K562 (cell line): ENCODE measurements at regions not wholly inside any gene's neighbourhood (a gene's known extent, or its start where the extent isn't known, plus 50 kb on each side); places are given as distances from the start of the nearest gene placed in this dataset.

Experiments
- ATAC-seq: fragments of 200-7000 bp; cut with Tn5 transposase; 3 replicates; pipeline ENCODE4 v1.9.1; 2020; ENCODE audit warnings: moderate library complexity
- BruUV-seq: library from RNA; stranded (reverse); fragments of 400-500 nt; replicated peaks from 2 replicates; lab custom pipeline; 2021; lab: Mats Ljungman, UMichigan
- CTCF ChIA-PET: fragments of 300-600 bp; formaldehyde crosslinking; extraction: SDS; loops from one replicate; lab custom pipeline; 2021; ENCODE audit warnings: low intra/inter-chr PET ratio; lab: Yijun Ruan, JAX
- POLR2A ChIA-PET: fragments of 300-600, 350-650 bp; sonication (Branson Sonifier 250); formaldehyde crosslinking; extraction: SDS; loops from one replicate; lab custom pipeline; 2021; ENCODE audit warnings: antibody characterized with exemption, inconsistent platforms; lab: Yijun Ruan, JAX
- DNase-seq, 4 experiments: peaks; one replicate each; pipeline versions ENCODE4 v3.0.0 to v3.0.0-alpha.2; 2011 to 2018; ENCODE audit warnings: low spot score in 3 of 4, mixed read lengths in 3 of 4; ENCODE audit errors: extremely low read depth in 1 of 4
- FAIRE-seq: peaks from 2 replicates; lab custom pipeline; 2011; peaks lifted over from hg19 to GRCh38; lab: Jason Lieb, UNC
- H2AFZ ChIP-seq: 2 replicates; pipeline ENCODE4 v1.6.0; 2011; ENCODE audit warnings: low read depth, low read length, control low read depth, inconsistent platforms
- H3K27ac ChIP-seq: fragments of 200-600 bp; 3 replicates; pipeline ENCODE4 v1.8.0; 2011; ENCODE audit warnings: low read depth, mild to moderate bottlenecking, control low read depth, inconsistent platforms, low read length, moderate library complexity, mixed read lengths; ENCODE audit errors: extremely low read depth
- H3K27me3 ChIP-seq, 2 experiments: fragments of 300-600 bp in 1 of 2; 2 replicates in 1 of 2; 3 replicates in 1 of 2; pipeline versions ENCODE4 v1.6.0 to v1.8.0; 2011; ENCODE audit warnings: inconsistent platforms in 2 of 2, low read length in 2 of 2, mild to moderate bottlenecking in 1 of 2, mixed read lengths in 1 of 2, moderate library complexity in 1 of 2; ENCODE audit not compliant: control insufficient read depth in 2 of 2, insufficient read depth in 2 of 2
- H3K36me3 ChIP-seq: fragments of 300-600 bp; 3 replicates; pipeline ENCODE4 v1.8.0; 2011; ENCODE audit warnings: mild to moderate bottlenecking, low read length, inconsistent platforms; ENCODE audit not compliant: control insufficient read depth, insufficient read depth
- H3K4me1 ChIP-seq, 2 experiments: fragments of 200-600 bp in 1 of 2; replicated peaks in 1 of 2; 2 replicates in 1 of 2; 3 replicates in 1 of 2; pipeline versions ENCODE4 v1.5.1 to v1.8.0; 2011; ENCODE audit warnings: inconsistent platforms in 2 of 2, low read length in 2 of 2, mild to moderate bottlenecking in 1 of 2, mixed read lengths in 1 of 2, moderate library complexity in 1 of 2; ENCODE audit not compliant: control insufficient read depth in 2 of 2, insufficient read depth in 2 of 2
- H3K4me2 ChIP-seq: 2 replicates; pipeline ENCODE4 v1.6.1; 2011; ENCODE audit warnings: low read length, control low read depth, inconsistent platforms, mixed read lengths; ENCODE audit not compliant: insufficient read depth
- H3K4me3 ChIP-seq: fragments of 200-600 bp; sonication (generic), shearing (Covaris generic); 2 replicates; pipeline ENCODE4 v1.5.1; 2016; ENCODE audit warnings: control low read depth, inconsistent platforms
- H3K79me2 ChIP-seq: fragments of 200-600 bp; 3 replicates; pipeline ENCODE4 v1.8.0; 2011; ENCODE audit warnings: low read length, inconsistent platforms; ENCODE audit not compliant: control insufficient read depth, insufficient read depth
- H3K9ac ChIP-seq, 2 experiments: 2 replicates each; pipeline versions ENCODE4 v1.6.0 to v1.6.1; 2011; ENCODE audit warnings: low read depth in 2 of 2, low read length in 2 of 2, control low read depth in 1 of 2, inconsistent platforms in 1 of 2, mild to moderate bottlenecking in 1 of 2, mixed read lengths in 1 of 2; ENCODE audit not compliant: insufficient read depth in 1 of 2
- H3K9me1 ChIP-seq: one replicate; pipeline ENCODE4 v1.6.0; 2011; ENCODE audit warnings: inconsistent platforms, mild to moderate bottlenecking, low read length, moderate library complexity; ENCODE audit not compliant: control insufficient read depth, insufficient read depth
- H3K9me3 ChIP-seq: replicated peaks from 2 replicates; pipeline ENCODE4 v1.5.1; 2011; ENCODE audit warnings: low read depth, low read length, inconsistent platforms; ENCODE audit not compliant: control insufficient read depth, insufficient read depth
- H4K20me1 ChIP-seq: replicated peaks from 2 replicates; pipeline ENCODE4 v1.6.1; 2011; ENCODE audit warnings: low read length, inconsistent platforms, mixed read lengths; ENCODE audit not compliant: control insufficient read depth, insufficient read depth
- BRCA1 ChIP-seq, 2 experiments: fragments of 450-650 bp in 1 of 2; sonication (generic) in 1 of 2; formaldehyde crosslinking in 1 of 2; IDR thresholded peaks; 2 replicates each; pipeline versions ENCODE4 v1.5.0 to v1.6.1; 2017 to 2020; ENCODE audit warnings: mild to moderate bottlenecking in 1 of 2, missing genetic modification reagents in 1 of 2
- CHCHD3 ChIP-seq: fragments of 250-450 bp; sonication (Bioruptor Pico); IDR thresholded peaks from 2 replicates; pipeline ENCODE4 v2.1.2; 2022; ENCODE audit warnings: mild to moderate bottlenecking
- ESRRA ChIP-seq: fragments of 450-650 bp; IDR thresholded peaks from 2 replicates; pipeline ENCODE4 v1.6.1; 2014; ENCODE audit warnings: low read depth, mild to moderate bottlenecking, moderate library complexity, borderline replicate concordance
- KHSRP ChIP-seq: fragments of 450-650 bp; IDR thresholded peaks from 2 replicates; pipeline ENCODE4 v1.6.1; 2017
- PTRF ChIP-seq: fragments of 450-650 bp; IDR thresholded peaks from 2 replicates; pipeline ENCODE4 v1.6.1; 2016; ENCODE audit warnings: mild to moderate bottlenecking, missing genetic modification characterization, missing compliant biosample characterization
- SIN3B ChIP-seq: fragments of 450-650 bp; IDR thresholded peaks from 2 replicates; pipeline ENCODE4 v1.6.1; 2017; ENCODE audit warnings: low read depth, mild to moderate bottlenecking, moderate library complexity
- WGBS: fragments of 100-300 bp; shearing (Covaris generic); methylation state at CpG from one replicate; pipeline ENCODE4 v1.1.6; 2016; ENCODE audit warnings: low coverage, mixed read lengths; ENCODE audit not compliant: insufficient coverage; ENCODE audit errors: missing lambda C conversion rate; 5-methylcytosine and 5-hydroxymethylcytosine counted together
- in situ Hi-C: fragments of 300-500 bp; cut with MboI; formaldehyde crosslinking; loops from 4 replicates; pipeline ENCODE4 v1.15.0; 2018; ENCODE audit warnings: inconsistent platforms, mixed read lengths
- intact Hi-C: fragments of 100-400 bp; cut with micrococcal nuclease; formaldehyde crosslinking; loops from 2 replicates; pipeline ENCODE4 v1.14.2; 2022
- TF ChIP-seq, protein P1 (sequence below): fragments of 450-650 bp; IDR thresholded peaks from 2 replicates; pipeline ENCODE4 v1.6.1; 2016; ENCODE audit warnings: low read depth
- TF ChIP-seq, protein P2 (sequence below), 2 experiments: IDR thresholded peaks; 2 replicates each; pipeline ENCODE4 v1.6.1; 2011; ENCODE audit warnings: borderline replicate concordance in 1 of 2, control low read depth in 1 of 2, low read depth in 1 of 2, low read length in 1 of 2, mild to moderate bottlenecking in 1 of 2, mixed read lengths in 1 of 2, moderate library complexity in 1 of 2; ENCODE audit not compliant: insufficient read depth in 1 of 2, insufficient read length in 1 of 2, poor library complexity in 1 of 2, severe bottlenecking in 1 of 2; ENCODE audit errors: extremely low read depth in 1 of 2

DNA sequence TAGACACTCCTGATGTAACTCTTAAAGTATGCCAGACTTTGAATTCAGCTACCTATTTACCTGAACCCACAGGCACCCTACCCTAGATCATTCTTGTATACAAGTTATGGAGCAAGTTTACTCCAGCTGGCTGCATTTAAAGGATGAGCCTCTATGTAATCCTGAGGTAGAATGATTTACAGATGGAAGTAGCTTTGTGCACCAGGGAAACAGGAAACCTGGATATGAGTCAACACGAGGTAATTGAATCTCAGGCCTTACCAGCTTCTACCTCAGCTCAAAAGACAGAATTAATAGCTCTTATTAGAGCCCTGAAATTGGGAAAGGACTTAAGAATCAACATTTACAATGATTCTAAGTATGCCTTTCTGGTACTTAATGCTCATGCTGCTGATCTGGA lies 119.8 kb downstream of the AGTR2 start:
- Histone ChIP-seq H3K79me2 (no peaks in the 10 kb centered on the region), H3K27ac (no peak overlapping the region), H2AFZ (no peak overlapping the region), H3K9me1 (no peaks in the 10 kb centered on the region), H3K9me3 (no peaks in the 10 kb centered on the region), H3K4me1 (no peaks in the 10 kb centered on the region), H3K4me3 (no peak overlapping the region), H4K20me1 (no peaks in the 10 kb centered on the region), H3K4me2 (no peak overlapping the region), H3K27me3 (no peaks in the 10 kb centered on the region), H3K36me3 (no peaks in the 10 kb centered on the region), H3K9ac (no peak overlapping the region)
- ChIA-PET CTCF (no interaction called here), POLR2A (no interaction called here)
- intact Hi-C loops = no loop called here
- FAIRE-seq (no peak), ATAC-seq (no peak), DNase-seq (no peak)
- no TSS peak for BruUV-seq
- 0% methylated on average over 1 of the region's 1 CpG for WGBS
- in situ Hi-C loops = no loop called here
- TF ChIP-seq PTRF = no peak
- no peak for TF ChIP-seq KHSRP
- no peak for TF ChIP-seq SIN3B
- no peak for TF ChIP-seq CHCHD3 (CRISPR knock-in tag)
- TF ChIP-seq BRCA1 (IDR thresholded peaks at IDR 0.05) = no peak
- no peak for TF ChIP-seq BRCA1 (CRISPR knock-in tag; IDR thresholded peaks at IDR 0.05)
- TF ChIP-seq, protein P1, sequence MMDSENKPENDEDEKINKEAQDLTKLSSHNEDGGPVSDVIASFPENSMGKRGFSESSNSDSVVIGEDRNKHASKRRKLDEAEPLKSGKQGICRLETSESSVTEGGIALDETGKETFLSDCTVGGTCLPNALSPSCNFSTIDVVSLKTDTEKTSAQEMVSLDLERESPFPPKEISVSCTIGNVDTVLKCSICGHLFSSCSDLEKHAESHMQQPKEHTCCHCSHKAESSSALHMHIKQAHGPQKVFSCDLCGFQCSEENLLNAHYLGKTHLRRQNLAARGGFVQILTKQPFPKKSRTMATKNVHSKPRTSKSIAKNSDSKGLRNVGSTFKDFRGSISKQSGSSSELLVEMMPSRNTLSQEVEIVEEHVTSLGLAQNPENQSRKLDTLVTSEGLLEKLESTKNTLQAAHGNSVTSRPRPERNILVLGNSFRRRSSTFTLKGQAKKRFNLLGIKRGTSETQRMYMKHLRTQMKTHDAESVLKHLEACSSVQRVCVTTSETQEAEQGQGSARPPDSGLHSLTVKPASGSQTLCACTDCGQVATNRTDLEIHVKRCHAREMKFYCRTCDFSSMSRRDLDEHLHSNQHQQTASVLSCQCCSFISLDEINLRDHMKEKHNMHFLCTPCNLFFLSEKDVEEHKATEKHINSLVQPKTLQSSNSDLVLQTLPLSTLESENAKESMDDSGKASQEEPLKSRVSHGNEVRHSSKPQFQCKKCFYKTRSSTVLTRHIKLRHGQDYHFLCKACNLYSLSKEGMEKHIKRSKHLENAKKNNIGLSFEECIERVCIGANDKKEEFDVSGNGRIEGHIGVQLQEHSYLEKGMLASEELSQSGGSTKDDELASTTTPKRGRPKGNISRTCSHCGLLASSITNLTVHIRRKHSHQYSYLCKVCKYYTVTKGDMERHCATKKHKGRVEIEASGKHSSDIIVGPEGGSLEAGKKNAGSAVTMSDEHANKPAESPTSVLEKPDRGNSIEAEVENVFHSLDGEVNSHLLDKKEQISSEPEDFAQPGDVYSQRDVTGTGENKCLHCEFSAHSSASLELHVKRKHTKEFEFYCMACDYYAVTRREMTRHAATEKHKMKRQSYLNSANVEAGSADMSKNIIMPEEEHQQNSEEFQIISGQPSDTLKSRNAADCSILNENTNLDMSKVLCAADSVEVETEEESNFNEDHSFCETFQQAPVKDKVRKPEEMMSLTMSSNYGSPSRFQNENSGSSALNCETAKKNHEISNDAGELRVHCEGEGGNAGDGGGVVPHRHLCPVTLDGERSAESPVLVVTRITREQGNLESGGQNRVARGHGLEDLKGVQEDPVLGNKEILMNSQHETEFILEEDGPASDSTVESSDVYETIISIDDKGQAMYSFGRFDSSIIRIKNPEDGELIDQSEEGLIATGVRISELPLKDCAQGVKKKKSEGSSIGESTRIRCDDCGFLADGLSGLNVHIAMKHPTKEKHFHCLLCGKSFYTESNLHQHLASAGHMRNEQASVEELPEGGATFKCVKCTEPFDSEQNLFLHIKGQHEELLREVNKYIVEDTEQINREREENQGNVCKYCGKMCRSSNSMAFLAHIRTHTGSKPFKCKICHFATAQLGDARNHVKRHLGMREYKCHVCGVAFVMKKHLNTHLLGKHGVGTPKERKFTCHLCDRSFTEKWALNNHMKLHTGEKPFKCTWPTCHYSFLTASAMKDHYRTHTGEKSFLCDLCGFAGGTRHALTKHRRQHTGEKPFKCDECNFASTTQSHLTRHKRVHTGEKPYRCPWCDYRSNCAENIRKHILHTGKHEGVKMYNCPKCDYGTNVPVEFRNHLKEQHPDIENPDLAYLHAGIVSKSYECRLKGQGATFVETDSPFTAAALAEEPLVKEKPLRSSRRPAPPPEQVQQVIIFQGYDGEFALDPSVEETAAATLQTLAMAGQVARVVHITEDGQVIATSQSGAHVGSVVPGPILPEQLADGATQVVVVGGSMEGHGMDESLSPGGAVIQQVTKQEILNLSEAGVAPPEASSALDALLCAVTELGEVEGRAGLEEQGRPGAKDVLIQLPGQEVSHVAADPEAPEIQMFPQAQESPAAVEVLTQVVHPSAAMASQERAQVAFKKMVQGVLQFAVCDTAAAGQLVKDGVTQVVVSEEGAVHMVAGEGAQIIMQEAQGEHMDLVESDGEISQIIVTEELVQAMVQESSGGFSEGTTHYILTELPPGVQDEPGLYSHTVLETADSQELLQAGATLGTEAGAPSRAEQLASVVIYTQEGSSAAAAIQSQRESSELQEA = no peak
- TF ChIP-seq, protein P2, sequence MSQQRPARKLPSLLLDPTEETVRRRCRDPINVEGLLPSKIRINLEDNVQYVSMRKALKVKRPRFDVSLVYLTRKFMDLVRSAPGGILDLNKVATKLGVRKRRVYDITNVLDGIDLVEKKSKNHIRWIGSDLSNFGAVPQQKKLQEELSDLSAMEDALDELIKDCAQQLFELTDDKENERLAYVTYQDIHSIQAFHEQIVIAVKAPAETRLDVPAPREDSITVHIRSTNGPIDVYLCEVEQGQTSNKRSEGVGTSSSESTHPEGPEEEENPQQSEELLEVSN (IDR thresholded peaks at IDR 0.05; ENCODE audit: borderline replicate concordance in 1 of 2, extremely low read depth in 1 of 2, insufficient read depth in 1 of 2, insufficient read length in 1 of 2, low read depth in 1 of 2, low read length in 1 of 2, poor library complexity in 1 of 2, severe bottlenecking in 1 of 2) = no peak
- no peak for TF ChIP-seq ESRRA
